Glomerular visceral epithelial cell (primary cell): ENCODE measurements at regions not wholly inside any gene's neighbourhood (a gene's known extent, or its start where the extent isn't known, plus 50 kb on each side); places are given as distances from the start of the nearest gene placed in this dataset.
A peak's percentile ranks its signal among the peaks of the same experiment; 100 is the strongest.

Experiments
- DNase-seq: peaks from one replicate; pipeline ENCODE4 v3.0.0-alpha.2; 2016; ENCODE audit errors: extremely low spot score

- DNase-seq = peak; percentile 71
Observed at GRCh38 chr2:19607931-19608771, 249.7 kb upstream of the OSR1 start.

DNA sequence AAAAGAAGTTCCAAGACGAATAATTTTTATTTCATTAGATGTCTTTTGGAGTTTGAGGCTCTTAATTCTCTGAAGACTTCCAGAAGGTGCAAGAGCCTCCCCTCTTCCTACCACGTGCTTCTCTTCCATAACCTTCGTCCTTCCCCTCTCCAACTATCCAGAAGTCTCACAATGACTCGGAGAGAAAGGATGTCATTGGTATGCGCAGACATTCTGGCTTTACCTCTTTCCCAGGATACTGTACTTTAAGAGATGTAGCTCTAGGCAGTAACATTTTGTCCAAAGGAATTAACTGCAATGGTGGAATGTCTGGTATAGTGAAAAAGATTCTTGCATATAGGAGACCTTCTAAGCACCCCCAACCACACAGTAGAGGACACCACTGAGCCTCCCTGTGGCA, 249.0 kb upstream of the OSR1 start:
- peak; percentile 34 for DNase-seq

DNA sequence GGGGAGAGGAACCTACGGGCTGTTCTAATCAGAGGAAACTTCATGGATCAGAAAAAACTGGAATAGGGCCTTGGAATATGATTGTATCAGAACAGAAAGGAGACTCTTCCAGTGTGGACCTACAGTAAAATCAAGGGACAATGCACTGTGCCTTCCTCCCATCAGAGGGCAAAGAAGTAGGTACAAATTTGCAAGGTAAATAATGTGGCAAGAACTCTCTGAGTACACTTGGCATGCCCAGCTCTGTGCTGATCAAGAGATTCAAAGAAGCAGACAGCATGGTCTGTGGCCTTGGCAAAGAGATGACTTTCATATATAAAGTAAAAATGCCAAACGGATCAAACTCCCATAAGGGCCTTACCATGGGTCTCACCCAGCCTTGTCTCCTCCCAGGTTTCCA, 242.6 kb upstream of the OSR1 start:
- DNase-seq = no peak

DNA sequence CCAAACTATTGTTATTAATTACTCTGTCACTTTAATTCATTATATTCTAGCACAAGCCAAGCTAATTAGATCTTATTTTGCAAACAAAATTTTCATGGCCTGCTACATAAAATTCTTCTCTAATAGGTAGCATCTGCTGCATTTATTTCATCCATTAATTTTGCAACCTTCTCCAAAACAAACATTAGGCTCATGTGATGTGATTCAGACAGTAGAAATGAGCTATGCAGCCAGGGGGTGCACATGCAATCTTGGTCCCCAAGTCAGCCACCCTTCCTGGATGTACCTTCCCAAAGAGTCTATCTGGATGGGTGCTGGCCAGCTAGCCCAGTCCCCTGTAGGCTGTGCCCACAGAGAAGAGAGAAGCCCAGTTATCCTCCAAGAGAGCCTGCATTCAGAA, 242.1 kb upstream of the OSR1 start:
- no peak for DNase-seq

GRCh38 chr2:19598971-19599370, 240.5 kb upstream of the OSR1 start:
- no peak for DNase-seq

DNA sequence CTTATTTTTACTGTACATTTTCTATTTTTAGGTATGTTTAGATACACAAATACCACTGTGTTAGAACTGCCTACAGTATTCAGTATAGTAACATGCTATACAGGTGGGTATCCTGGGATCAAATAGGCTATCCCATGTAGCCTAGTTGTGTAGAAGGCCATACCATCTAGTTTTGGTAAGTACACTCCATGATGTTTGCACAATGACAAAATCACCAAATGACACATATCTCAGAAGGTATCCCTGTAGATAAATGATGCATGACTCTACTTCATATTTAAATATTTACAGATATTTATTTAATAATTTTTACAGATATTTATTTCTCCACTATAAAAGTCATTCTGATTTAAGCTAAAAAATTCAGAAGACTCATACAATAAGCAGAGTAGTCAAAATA, 233.8 kb upstream of the OSR1 start:
- no peak for DNase-seq

DNA sequence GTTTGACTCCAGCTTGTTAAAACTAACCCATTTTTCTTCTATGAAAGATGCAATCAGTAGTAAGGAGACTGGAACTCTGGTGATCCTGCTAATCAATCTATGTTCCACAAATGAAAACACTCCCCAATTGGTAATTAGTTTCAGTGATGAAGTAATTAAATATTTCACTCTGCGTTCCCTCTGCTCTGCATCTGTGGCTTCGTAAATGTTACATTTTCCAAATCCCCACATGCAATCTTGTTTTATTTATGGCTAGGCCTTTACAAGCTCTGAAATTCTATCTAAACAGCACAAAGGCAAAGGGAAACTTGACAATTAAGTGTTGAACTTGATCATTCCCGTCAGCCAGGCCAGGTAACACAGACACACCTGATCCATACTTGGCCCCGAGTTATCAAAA, 231.4 kb upstream of the OSR1 start:
- no peak for DNase-seq

DNA sequence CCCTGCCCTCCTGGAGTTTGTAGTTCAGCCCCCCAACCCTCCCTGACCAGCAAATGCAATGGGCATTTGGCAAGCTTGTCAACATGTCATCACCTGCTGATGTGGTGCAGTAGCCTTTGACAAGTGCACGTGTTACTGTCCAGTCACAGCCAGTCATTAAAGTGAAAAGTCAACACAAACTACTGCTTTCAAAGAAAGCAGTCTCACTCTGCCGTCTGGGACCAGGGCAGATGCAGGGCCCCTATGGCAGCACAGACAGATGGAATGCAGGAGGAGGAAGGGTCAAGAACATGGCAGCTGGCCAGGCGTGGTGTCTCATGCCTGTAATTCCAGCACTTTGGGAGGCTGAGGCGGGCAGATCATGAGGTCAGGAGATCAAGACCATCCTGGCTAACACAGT, 222.4 kb upstream of the OSR1 start:
- DNase-seq = peak; percentile 77

DNA sequence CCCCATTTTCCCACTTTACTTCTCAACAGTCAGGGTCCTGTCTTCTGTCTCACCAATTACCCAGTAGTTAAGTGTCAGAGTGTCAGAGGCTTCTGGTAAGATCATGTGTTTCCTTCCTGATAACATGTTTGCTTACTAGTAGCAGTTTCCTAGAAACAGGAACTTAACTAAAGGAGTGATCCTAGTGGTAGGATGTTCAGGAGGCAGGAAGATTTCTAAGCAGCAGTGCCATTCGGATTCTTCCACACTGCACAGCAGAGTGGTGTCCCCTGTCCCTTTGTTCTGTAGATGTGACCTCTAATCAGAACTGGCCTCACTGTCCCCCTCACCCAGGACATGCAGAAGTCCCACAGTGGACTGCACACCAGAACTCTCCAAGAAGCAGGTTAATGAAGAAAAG, 221.8 kb upstream of the OSR1 start:
- peak; percentile 4 for DNase-seq

- no peak for DNase-seq
Observed at GRCh38 chr2:19579461-19579860, 221.0 kb upstream of the OSR1 start.

- no peak for DNase-seq
Observed at GRCh38 chr2:19577723-19578122, 219.3 kb upstream of the OSR1 start.

DNA sequence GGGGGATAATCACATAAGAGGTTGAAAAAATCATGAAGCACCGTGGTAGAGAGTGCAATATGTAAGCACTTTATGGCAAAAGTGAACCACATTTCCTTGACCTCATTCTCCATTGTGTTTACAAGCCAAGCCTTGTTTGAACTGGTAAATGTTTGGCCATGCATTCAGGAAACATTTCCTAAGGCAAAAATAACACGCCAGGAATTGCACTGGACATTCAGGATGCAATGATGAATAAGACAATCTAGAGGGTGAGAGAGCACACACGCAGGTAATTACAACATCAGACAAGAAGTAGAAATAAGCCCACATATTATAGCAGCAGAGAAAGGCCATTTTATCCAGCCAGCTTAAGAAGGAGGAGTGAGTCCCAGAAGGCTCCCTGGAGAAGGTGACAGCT, 218.0 kb upstream of the OSR1 start:
- no peak for DNase-seq

GRCh38 chr2:19575641-19576040, 217.2 kb upstream of the OSR1 start:
- no peak for DNase-seq

DNA sequence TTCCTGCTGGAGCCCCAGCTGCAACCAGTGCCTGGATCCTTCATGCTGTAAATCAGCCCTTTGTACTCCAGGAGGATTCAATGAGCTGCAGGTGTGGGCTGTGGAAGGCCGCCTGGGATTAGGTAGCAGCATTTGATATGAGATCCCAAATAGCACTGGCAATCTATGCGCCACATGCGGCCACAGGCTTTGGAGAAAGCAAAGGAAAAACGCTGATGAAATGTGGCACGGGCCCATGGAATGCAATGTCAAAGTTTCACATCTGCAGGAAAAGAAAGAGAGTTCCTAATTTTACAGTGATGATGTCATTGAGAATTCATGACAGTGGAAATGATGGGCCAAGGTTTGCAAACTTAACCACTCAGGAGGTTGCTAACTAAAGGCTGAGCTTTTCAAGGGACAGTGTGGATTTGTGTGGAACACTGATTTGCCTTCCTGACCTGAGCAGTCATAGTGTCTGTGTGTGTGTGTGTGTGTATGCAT, 216.4 kb upstream of the OSR1 start:
- peak; percentile 30 for DNase-seq

- no peak for DNase-seq
Observed at GRCh38 chr2:19573784-19574183, 215.4 kb upstream of the OSR1 start.

GRCh38 chr2:19571773-19572172, 213.3 kb upstream of the OSR1 start:
- no peak for DNase-seq

DNA sequence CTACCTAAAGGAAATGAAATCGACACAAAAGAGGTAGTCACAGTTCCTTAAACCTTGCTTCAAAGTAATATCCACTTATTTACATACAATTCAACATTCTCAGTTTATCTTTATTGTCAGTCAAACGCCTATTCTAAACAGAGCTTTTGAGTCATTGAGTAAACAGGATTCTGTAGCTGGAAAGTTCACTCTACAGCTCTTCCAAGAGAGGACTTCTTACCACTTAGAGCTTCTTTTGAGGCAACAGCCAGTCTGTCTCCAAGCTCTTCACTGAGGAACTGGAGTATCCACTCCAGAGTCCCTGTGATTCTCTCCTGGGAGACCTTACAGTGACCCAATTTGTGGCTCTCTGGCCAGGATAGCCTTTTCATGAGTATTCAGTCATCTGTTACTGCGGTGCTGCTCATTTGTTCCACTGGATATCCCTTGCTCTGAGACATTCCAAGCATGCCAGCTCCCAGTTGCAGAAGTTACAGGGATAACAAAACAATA, 210.9 kb upstream of the OSR1 start:
- no peak for DNase-seq

GRCh38 chr2:19568809-19569208, 210.4 kb upstream of the OSR1 start:
- no peak for DNase-seq

DNA sequence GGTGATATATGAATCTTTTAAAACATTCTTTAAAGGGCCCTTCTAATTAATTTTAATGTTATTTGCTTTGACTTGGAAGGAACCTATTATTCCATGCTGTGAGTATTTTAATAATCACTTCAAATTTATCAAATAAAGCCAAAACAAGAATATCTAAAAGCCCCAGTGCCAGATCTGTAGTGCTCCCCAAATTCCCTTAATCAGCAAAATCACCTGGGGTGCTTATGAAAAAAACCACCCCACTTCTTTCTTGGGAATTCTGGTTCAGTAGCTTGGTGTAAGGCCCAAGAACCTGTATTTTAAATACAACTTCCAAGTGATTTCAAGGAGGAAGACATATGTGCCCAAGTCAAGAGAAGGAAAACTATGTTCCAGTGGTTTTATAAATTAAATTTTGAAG, 202.4 kb upstream of the OSR1 start:
- no peak for DNase-seq

DNA sequence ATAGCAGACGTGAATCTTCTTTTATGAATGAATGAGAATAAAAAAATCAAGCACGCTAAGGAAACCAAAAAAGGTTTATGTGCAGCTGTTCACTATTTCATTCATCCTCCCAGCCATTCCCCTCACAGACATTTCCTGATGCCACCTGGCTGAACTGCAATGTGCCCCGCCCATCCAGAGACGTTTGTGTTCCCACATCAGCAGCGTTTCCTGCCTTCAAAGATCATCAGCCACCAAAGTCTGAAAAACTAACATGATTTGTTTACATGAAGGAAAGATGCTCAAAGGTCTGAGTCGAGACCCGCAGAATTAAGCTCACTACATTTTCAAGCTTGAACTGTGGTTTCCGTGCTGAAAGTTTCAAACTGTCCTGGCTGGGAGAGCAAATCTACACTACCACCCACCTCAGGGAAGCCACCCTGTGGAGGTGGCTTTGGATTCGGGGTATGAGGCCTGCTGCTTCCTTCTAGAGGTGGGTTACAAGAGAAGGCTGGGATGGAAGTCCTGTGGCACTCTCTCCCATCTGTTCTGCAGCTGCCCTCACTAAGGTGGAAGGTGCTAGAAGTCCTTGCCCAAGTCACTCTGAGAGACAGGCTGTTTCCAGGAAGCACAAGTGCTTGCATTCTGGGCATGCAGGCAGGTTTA, 201.3 kb upstream of the OSR1 start:
- no peak for DNase-seq

DNA sequence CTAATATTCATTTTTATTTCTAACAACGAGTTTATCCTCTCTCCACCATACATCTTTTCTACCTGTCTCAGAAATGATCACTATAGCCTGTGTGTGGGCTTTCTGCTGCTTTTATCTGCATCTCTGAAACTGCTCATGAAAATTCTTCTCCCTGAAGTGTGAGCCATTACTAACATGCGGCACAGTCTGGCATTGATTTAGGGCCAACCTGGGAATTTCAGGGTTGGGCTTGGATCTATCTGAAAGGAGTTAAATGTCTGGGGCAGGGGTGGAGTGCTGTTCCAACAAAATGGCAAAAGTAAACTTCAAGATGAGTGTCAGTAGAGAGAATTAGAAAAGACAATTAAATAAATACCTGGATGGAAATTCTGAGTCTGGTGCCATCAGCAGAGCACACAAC, 198.2 kb upstream of the OSR1 start:
- DNase-seq = no peak

- DNase-seq = no peak
Observed at GRCh38 chr2:19554520-19554919, 196.1 kb upstream of the OSR1 start.

- DNase-seq = no peak
Observed at GRCh38 chr2:19552270-19552669, 193.8 kb upstream of the OSR1 start.
